NCI-H187 (cell line): ENCODE measurements at regions not wholly inside any gene's neighbourhood (a gene's known extent, or its start where the extent isn't known, plus 50 kb on each side); places are given as distances from the start of the nearest gene placed in this dataset.
"Not testable (repeated sequence)": the region's sequence is repeated elsewhere in the genome, so short reads cannot be mapped to it uniquely, and the experiment has no call there.

Experiments used
- DNase-seq, 2 experiments: peaks; one replicate each; lab custom pipeline; 2025; lab: John Stamatoyannopoulos, UW

- DNase-seq = no peak
Measured at GRCh38 chr3:88408935-88409334, 259.2 kb downstream of the C3orf38 start.

- DNase-seq = no peak
Measured at GRCh38 chr3:88410259-88410658, 260.5 kb downstream of the C3orf38 start.

GRCh38 chr3:88412346-88412745, 262.6 kb downstream of the C3orf38 start:
- no peak for DNase-seq

GRCh38 chr3:88416436-88416835, 266.7 kb downstream of the C3orf38 start:
- no peak for DNase-seq

- DNase-seq = no peak
Measured at GRCh38 chr3:88418219-88418618, 268.5 kb downstream of the C3orf38 start.

- DNase-seq = no peak
Measured at GRCh38 chr3:88433568-88433967, 283.8 kb downstream of the C3orf38 start.

GRCh38 chr3:88434001-88434400, 284.2 kb downstream of the C3orf38 start:
- no peak for DNase-seq

GRCh38 chr3:88440701-88441100, 290.9 kb downstream of the C3orf38 start:
- DNase-seq = no peak

GRCh38 chr3:88443066-88443465, 293.3 kb downstream of the C3orf38 start:
- no peak for DNase-seq

GRCh38 chr3:88444251-88444650, 294.5 kb downstream of the C3orf38 start:
- DNase-seq = no peak

GRCh38 chr3:88452228-88452627, 302.5 kb downstream of the C3orf38 start:
- DNase-seq = no peak

- DNase-seq = no peak
Measured at GRCh38 chr3:88460369-88460768, 310.6 kb downstream of the C3orf38 start.

- no peak for DNase-seq
Measured at GRCh38 chr3:88462230-88462629, 312.5 kb downstream of the C3orf38 start.

GRCh38 chr3:88467191-88467590, 317.4 kb downstream of the C3orf38 start:
- no peak for DNase-seq

GRCh38 chr3:88469216-88469615, 319.5 kb downstream of the C3orf38 start:
- no peak for DNase-seq

GRCh38 chr3:88478460-88478859, 328.7 kb downstream of the C3orf38 start:
- DNase-seq = no peak

- no peak for DNase-seq
Measured at GRCh38 chr3:88480822-88481221, 331.1 kb downstream of the C3orf38 start.

GRCh38 chr3:88485001-88485400, 335.2 kb downstream of the C3orf38 start:
- DNase-seq = no peak

- DNase-seq = not testable (repeated sequence)
Measured at GRCh38 chr3:88508818-88509217, 359.1 kb downstream of the C3orf38 start.

GRCh38 chr3:88509582-88509981, 359.8 kb downstream of the C3orf38 start:
- DNase-seq = no peak

- no peak for DNase-seq
Measured at GRCh38 chr3:88528494-88528893, 378.7 kb downstream of the C3orf38 start.

- no peak for DNase-seq
Measured at GRCh38 chr3:88534534-88534933, 384.8 kb downstream of the C3orf38 start.

GRCh38 chr3:88535563-88535962, 385.8 kb downstream of the C3orf38 start:
- DNase-seq = no peak

GRCh38 chr3:88542916-88543315, 393.2 kb downstream of the C3orf38 start:
- DNase-seq = no peak

GRCh38 chr3:88572450-88572849, 422.7 kb downstream of the C3orf38 start:
- DNase-seq = no peak
